Endothelial cell of umbilical vein (primary cell): ENCODE measurements at regions not wholly inside any gene's neighbourhood (a gene's known extent, or its start where the extent isn't known, plus 50 kb on each side); places are given as distances from the start of the nearest gene placed in this dataset.
"Not testable (repeated sequence)": the region's sequence is repeated elsewhere in the genome, so short reads cannot be mapped to it uniquely, and the experiment has no call there.

Experiments used
- BruUV-seq: library from RNA; stranded (reverse); fragments of 400-500 nt; replicated peaks from 2 replicates; lab custom pipeline; 2021; lab: Mats Ljungman, UMichigan
- CTCF ChIA-PET: fragments of 300-600, 350-600 bp; sonication (Branson Sonifier 250); formaldehyde crosslinking; loops from one replicate; lab custom pipeline; 2021; ENCODE audit warnings: antibody characterized with exemption, inconsistent platforms; lab: Charles Lee
- POLR2A ChIA-PET: fragments of 300-600, 350-600 bp; sonication (Branson Sonifier 250); formaldehyde crosslinking; loops from one replicate; lab custom pipeline; 2021; ENCODE audit warnings: antibody characterized with exemption, inconsistent platforms; lab: Charles Lee
- DNase-seq: peaks from one replicate; pipeline ENCODE4 v3.0.0-alpha.2; 2011; ENCODE audit warnings: low read depth, low spot score
- FAIRE-seq: peaks from 2 replicates; lab custom pipeline; 2011; peaks lifted over from hg19 to GRCh38; lab: Jason Lieb, UNC
- H2AFZ ChIP-seq: 2 replicates; pipeline ENCODE4 v1.6.0; 2012; ENCODE audit warnings: low read depth, low read length, control low read depth, inconsistent platforms
- H3K27ac ChIP-seq: 2 replicates; pipeline ENCODE4 v1.5.1; 2011; ENCODE audit warnings: low read depth, mild to moderate bottlenecking, control low read depth, low read length, moderate library complexity; ENCODE audit not compliant: insufficient read depth
- H3K27me3 ChIP-seq, 2 experiments: 2 replicates each; pipeline versions ENCODE4 v1.6.0 to v1.6.1; 2011; ENCODE audit warnings: low read length in 2 of 2, mixed read lengths in 1 of 2; ENCODE audit not compliant: control insufficient read depth in 2 of 2, insufficient read depth in 2 of 2
- H3K36me3 ChIP-seq, 2 experiments: 2 replicates in 1 of 2; 3 replicates in 1 of 2; pipeline ENCODE4 v1.5.1; 2011; ENCODE audit warnings: low read length in 2 of 2, mild to moderate bottlenecking in 1 of 2, moderate library complexity in 1 of 2; ENCODE audit not compliant: control insufficient read depth in 2 of 2, insufficient read depth in 2 of 2; ENCODE audit errors: extremely low read depth in 1 of 2
- H3K4me1 ChIP-seq: 3 replicates; pipeline ENCODE4 v1.5.1; 2011; ENCODE audit warnings: mild to moderate bottlenecking, low read length; ENCODE audit not compliant: control insufficient read depth, insufficient read depth; ENCODE audit errors: extremely low read depth
- H3K4me2 ChIP-seq: 2 replicates; pipeline ENCODE4 v1.6.1; 2011; ENCODE audit warnings: low read length, control low read depth, mixed read lengths; ENCODE audit not compliant: insufficient read depth
- H3K4me3 ChIP-seq, 3 experiments: fragments of 200-600 bp in 1 of 3; sonication (generic), shearing (Covaris generic) in 1 of 3; replicated peaks in 1 of 3; 2 replicates each; pipeline ENCODE4 v1.5.1; 2011 to 2016; ENCODE audit warnings: control low read depth in 3 of 3, low read length in 3 of 3, mild to moderate bottlenecking in 2 of 3, inconsistent platforms in 1 of 3, low read depth in 1 of 3, moderate library complexity in 1 of 3; ENCODE audit not compliant: insufficient read depth in 1 of 3
- H3K79me2 ChIP-seq: 2 replicates; pipeline ENCODE4 v1.6.0; 2012; ENCODE audit warnings: low read length, inconsistent platforms; ENCODE audit not compliant: control insufficient read depth, insufficient read depth
- H3K9ac ChIP-seq: replicated peaks from 2 replicates; pipeline ENCODE3; 2011; ENCODE audit warnings: low read length, control low read depth; ENCODE audit not compliant: insufficient read depth; ENCODE audit errors: extremely low read depth
- H3K9me1 ChIP-seq: replicated peaks from 3 replicates; pipeline ENCODE4 v1.6.0; 2011; ENCODE audit warnings: mild to moderate bottlenecking, low read length; ENCODE audit not compliant: control insufficient read depth, insufficient read depth; ENCODE audit errors: extremely low read depth
- H3K9me3 ChIP-seq: replicated peaks from 2 replicates; pipeline ENCODE4 v1.5.1; 2012; ENCODE audit warnings: low read length, inconsistent platforms; ENCODE audit not compliant: control insufficient read depth, insufficient read depth
- H4K20me1 ChIP-seq: replicated peaks from 2 replicates; pipeline ENCODE3; 2011; ENCODE audit warnings: mild to moderate bottlenecking, low read length; ENCODE audit not compliant: control insufficient read depth, insufficient read depth; ENCODE audit errors: extremely low read depth
- CTCF ChIP-seq, 2 donors: IDR thresholded peaks; 1 replicate in 1 of 2; 2 replicates in 1 of 2; pipeline ENCODE4 v1.5.1; 2011; ENCODE audit warnings: low read length in 2 of 2, mild to moderate bottlenecking in 2 of 2, moderate library complexity in 2 of 2, control low read depth in 1 of 2, inconsistent platforms in 1 of 2, low read depth in 1 of 2; ENCODE audit not compliant: insufficient read depth in 1 of 2; ENCODE audit errors: extremely low read depth in 1 of 2
- dilution Hi-C: fragments of 300-500 bp; cut with MboI; formaldehyde crosslinking; loops from one replicate; pipeline ENCODE4 v1.15.0; 2019; ENCODE audit warnings: low sequenced_read_pairs; ENCODE audit not compliant: extremely low pct_ligation_motif_present
- intact Hi-C: fragments of 100-400 bp; cut with micrococcal nuclease; formaldehyde crosslinking; loops from one replicate; pipeline ENCODE4 v1.10.0; 2022

GRCh38 chr1:178672434-178672833 is 52.6 kb upstream of the RALGPS2 start:
- DNase-seq (no peak), FAIRE-seq (no peak)
- Histone ChIP-seq H3K4me3 (no peak overlapping the region), H3K9ac (no peak overlapping the region), H3K36me3 (no peaks in the 10 kb centered on the region), H3K9me3 (no peaks in the 10 kb centered on the region), H3K27ac (no peak overlapping the region), H3K79me2 (no peaks in the 10 kb centered on the region), H3K9me1 (no peaks in the 10 kb centered on the region), H3K4me2 (no peak overlapping the region), H2AFZ (no peak overlapping the region), H3K4me1 (no peaks in the 10 kb centered on the region), H4K20me1 (no peaks in the 10 kb centered on the region), H3K27me3 (no peaks in the 10 kb centered on the region)
- no peak for TF ChIP-seq CTCF (IDR thresholded peaks at IDR 0.05; ENCODE audit: extremely low read depth in 1 of 2, insufficient read depth in 1 of 2, low read depth in 1 of 2, low read length in 2 of 2)
- BruUV-seq = no TSS peak
- dilution Hi-C loops (no loop called here), intact Hi-C loops (no loop called here)
- POLR2A ChIA-PET = no interaction called here
- CTCF ChIA-PET = no interaction called here

- H3K4me2 ChIP-seq, H3K27ac ChIP-seq, FAIRE-seq, H2AFZ ChIP-seq, H3K36me3 ChIP-seq, H3K27me3 ChIP-seq, POLR2A ChIA-PET, intact Hi-C loops, H3K9me3 ChIP-seq, H3K9ac ChIP-seq, H3K4me1 ChIP-seq, H3K4me3 ChIP-seq, DNase-seq, H3K79me2 ChIP-seq, dilution Hi-C loops, H4K20me1 ChIP-seq, H3K9me1 ChIP-seq, BruUV-seq: not testable (repeated sequence)
- CTCF ChIA-PET = interaction anchor here (0.6 kb wide), 1 partner anchor 9 kb away, joined by 3 read pairs; no protein-coding TSS in a partner anchor
These were observed 50.5 kb upstream of the RALGPS2 start for GRCh38 chr1:178674559-178674958.
